ENCODE measurements at regions not wholly inside any gene's neighbourhood (a gene's known extent, or its start where the extent isn't known, plus 50 kb on each side); places are given as distances from the start of the nearest gene placed in this dataset.

DNA sequence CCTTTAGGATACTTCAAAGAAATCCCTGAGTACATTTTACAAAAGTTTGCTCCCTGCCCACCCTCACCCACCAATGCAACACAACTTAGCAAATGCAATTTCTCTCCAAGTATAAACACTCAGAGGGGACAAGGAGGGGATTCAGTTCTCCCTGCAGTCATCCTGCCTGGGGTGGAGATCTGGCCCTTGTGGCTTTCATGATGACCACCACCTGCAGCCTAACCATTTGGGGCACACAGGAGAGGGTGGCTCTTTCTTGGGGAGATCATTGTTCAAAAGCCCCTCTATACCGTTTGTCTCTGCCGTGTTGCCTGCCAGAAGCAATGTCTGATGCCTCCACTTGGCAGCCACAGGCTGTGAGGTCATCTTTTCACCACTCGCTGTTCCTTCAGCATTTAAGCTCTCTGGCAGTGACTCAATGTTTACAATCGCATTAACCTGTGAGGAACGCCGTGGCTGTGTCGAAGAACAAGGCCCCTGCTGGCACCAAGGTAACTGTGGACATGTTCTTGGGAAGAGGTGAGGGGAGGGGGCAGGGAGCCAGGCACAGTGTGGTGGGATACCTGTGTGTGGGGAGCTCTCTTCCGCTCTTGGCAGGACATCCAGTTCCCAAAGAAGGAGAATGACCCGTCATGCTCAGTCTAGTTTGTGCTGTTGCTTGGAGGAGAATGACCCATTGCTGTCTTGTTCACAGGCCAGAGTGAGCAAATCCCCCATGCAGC, 103.9 kb upstream of the DUSP10 start:
- Histone ChIP-seq H3K4me2 (ENCODE audit: low read length) (peak overlapping the region; percentile 66), H3K9ac (ENCODE audit: low read length) (peak overlapping the region; percentile 52), H3K79me2 (ENCODE audit: insufficient read depth, low read length) (no peaks in the 10 kb centered on the region), H3K27me3 (ENCODE audit: insufficient read depth, low read length) (no peaks in the 10 kb centered on the region), H3K27ac (ENCODE audit: low read depth, low read length) (peak overlapping the region; percentile 70), H3K4me3 (ENCODE audit: insufficient read depth, low read depth, low read length) (no peak overlapping the region), H3K9me3 (ENCODE audit: insufficient read depth, low read depth, low read length) (no peaks in the 10 kb centered on the region), H4K20me1 (ENCODE audit: insufficient read depth, low read length) (no peaks in the 10 kb centered on the region), H2AFZ (ENCODE audit: low read depth, low read length) (peak overlapping the region; percentile 77), H3K36me3 (ENCODE audit: insufficient read depth, low read length) (no peaks in the 10 kb centered on the region), H3K4me1 (ENCODE audit: insufficient read depth, low read length) (peaks cover 13% of the 10 kb centered on the region)
- no peak for TF ChIP-seq EZH2 (IDR thresholded peaks at IDR 0.05; ENCODE audit: insufficient read depth, low read length)
- TF ChIP-seq, protein P1, sequence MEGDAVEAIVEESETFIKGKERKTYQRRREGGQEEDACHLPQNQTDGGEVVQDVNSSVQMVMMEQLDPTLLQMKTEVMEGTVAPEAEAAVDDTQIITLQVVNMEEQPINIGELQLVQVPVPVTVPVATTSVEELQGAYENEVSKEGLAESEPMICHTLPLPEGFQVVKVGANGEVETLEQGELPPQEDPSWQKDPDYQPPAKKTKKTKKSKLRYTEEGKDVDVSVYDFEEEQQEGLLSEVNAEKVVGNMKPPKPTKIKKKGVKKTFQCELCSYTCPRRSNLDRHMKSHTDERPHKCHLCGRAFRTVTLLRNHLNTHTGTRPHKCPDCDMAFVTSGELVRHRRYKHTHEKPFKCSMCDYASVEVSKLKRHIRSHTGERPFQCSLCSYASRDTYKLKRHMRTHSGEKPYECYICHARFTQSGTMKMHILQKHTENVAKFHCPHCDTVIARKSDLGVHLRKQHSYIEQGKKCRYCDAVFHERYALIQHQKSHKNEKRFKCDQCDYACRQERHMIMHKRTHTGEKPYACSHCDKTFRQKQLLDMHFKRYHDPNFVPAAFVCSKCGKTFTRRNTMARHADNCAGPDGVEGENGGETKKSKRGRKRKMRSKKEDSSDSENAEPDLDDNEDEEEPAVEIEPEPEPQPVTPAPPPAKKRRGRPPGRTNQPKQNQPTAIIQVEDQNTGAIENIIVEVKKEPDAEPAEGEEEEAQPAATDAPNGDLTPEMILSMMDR (IDR thresholded peaks at IDR 0.05; ENCODE audit: insufficient read depth, low read depth, low read length) = no peak
- H3K4me1 Mint-ChIP-seq (ENCODE audit: low read depth, unreplicated experiment) = peaks cover 3% of the 10 kb centered on the region
- no peak overlapping the region for H3K4me3 Mint-ChIP-seq (ENCODE audit: unreplicated experiment)
- FAIRE-seq (no peak), DNase-seq (ENCODE audit: low read depth) (no peak)
- no peaks in the 10 kb centered on the region for H3K27me3 Mint-ChIP-seq (ENCODE audit: low read depth, unreplicated experiment)
- no peaks in the 10 kb centered on the region for H3K36me3 Mint-ChIP-seq (ENCODE audit: low read depth, unreplicated experiment)
- H3K27ac Mint-ChIP-seq (ENCODE audit: unreplicated experiment) = no peak overlapping the region
- no peaks in the 10 kb centered on the region for H3K9me3 Mint-ChIP-seq (ENCODE audit: unreplicated experiment)

DNA sequence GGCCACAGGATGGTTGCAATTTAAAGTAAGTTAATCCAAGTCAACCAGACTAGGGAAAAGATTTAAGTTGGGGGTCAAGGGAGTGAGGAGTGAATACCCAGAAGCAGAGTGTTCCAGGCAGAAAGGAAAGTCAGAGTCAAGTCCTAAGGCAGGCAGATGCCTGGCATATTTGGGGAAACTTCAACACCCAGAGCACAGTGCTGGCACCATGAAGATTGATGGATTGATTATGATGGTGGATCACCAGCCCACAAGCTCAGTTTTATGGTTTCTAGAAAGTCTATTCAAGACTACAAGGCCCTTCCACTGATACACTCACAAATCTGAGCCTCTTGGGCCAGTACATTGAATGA, 100.1 kb upstream of the DUSP10 start:
- Histone ChIP-seq H3K79me2 (ENCODE audit: insufficient read depth, low read length) (no peaks in the 10 kb centered on the region), H3K4me3 (ENCODE audit: insufficient read depth, low read depth, low read length) (no peak overlapping the region), H3K9me3 (ENCODE audit: insufficient read depth, low read depth, low read length) (no peaks in the 10 kb centered on the region), H3K4me2 (ENCODE audit: low read length) (no peak overlapping the region), H4K20me1 (ENCODE audit: insufficient read depth, low read length) (no peaks in the 10 kb centered on the region), H2AFZ (ENCODE audit: low read depth, low read length) (no peak overlapping the region), H3K27me3 (ENCODE audit: insufficient read depth, low read length) (no peaks in the 10 kb centered on the region), H3K9ac (ENCODE audit: low read length) (no peak overlapping the region), H3K27ac (ENCODE audit: low read depth, low read length) (no peak overlapping the region), H3K36me3 (ENCODE audit: insufficient read depth, low read length) (no peaks in the 10 kb centered on the region), H3K4me1 (ENCODE audit: insufficient read depth, low read length) (peaks cover 20% of the 10 kb centered on the region)
- Mint-ChIP-seq H3K9me3 (ENCODE audit: unreplicated experiment) (no peaks in the 10 kb centered on the region), H3K4me1 (ENCODE audit: low read depth, unreplicated experiment) (peaks cover 17% of the 10 kb centered on the region), H3K27me3 (ENCODE audit: low read depth, unreplicated experiment) (no peaks in the 10 kb centered on the region), H3K36me3 (ENCODE audit: low read depth, unreplicated experiment) (no peaks in the 10 kb centered on the region), H3K27ac (ENCODE audit: unreplicated experiment) (no peak overlapping the region), H3K4me3 (ENCODE audit: unreplicated experiment) (no peak overlapping the region)
- TF ChIP-seq, protein P1 (IDR thresholded peaks at IDR 0.05; ENCODE audit: insufficient read depth, low read depth, low read length) = no peak
- no peak for TF ChIP-seq EZH2 (IDR thresholded peaks at IDR 0.05; ENCODE audit: insufficient read depth, low read length)
- no peak for FAIRE-seq
- no peak for DNase-seq (ENCODE audit: low read depth)

DNA sequence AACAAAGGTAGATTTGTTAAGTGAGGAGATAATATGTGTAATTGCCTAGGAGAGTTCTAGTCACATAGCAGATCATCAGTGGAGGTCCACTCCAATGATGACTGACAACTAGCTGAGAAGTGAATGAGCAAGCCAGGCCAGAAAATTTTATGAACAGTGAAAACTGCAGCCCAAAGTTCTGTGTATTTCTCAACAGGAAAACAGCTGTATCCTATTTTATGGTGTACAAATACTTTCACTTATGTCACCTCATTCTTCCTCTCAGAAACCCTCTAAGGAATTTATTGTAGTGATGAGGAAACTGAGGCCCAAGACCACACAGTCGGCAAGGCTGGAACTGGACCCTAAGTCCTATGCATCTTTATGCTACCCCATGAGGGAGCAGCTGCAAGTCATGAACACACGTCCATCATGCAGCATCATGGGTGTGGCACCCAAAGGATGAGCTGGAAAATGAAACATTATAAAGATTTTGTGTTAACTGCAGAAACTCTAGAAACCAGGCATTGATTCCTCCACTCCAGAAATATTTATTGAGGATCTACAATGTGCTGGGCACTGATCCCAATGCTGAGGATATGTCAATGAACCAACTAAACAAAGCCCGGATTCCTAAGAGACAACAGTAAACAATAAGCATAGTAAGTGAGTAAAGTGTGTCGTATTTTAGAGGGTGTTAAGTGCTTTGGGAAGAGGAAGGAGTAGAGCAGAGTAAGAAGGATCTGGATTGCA, 99.5 kb upstream of the DUSP10 start:
- Mint-ChIP-seq H3K4me1 (ENCODE audit: low read depth, unreplicated experiment) (peaks cover 19% of the 10 kb centered on the region), H3K4me3 (ENCODE audit: unreplicated experiment) (no peak overlapping the region), H3K9me3 (ENCODE audit: unreplicated experiment) (peaks cover 2% of the 10 kb centered on the region), H3K27ac (ENCODE audit: unreplicated experiment) (no peak overlapping the region), H3K27me3 (ENCODE audit: low read depth, unreplicated experiment) (no peaks in the 10 kb centered on the region), H3K36me3 (ENCODE audit: low read depth, unreplicated experiment) (no peaks in the 10 kb centered on the region)
- no peak overlapping the region for H3K27ac ChIP-seq (ENCODE audit: low read depth, low read length)
- no peaks in the 10 kb centered on the region for H3K27me3 ChIP-seq (ENCODE audit: insufficient read depth, low read length)
- DNase-seq (ENCODE audit: low read depth) = no peak
- H2AFZ ChIP-seq (ENCODE audit: low read depth, low read length) = no peak overlapping the region
- peaks cover 19% of the 10 kb centered on the region for H3K4me1 ChIP-seq (ENCODE audit: insufficient read depth, low read length)
- TF ChIP-seq, protein P1 (IDR thresholded peaks at IDR 0.05; ENCODE audit: insufficient read depth, low read depth, low read length) = no peak
- TF ChIP-seq EZH2 (IDR thresholded peaks at IDR 0.05; ENCODE audit: insufficient read depth, low read length) = no peak
- no peak overlapping the region for H3K9ac ChIP-seq (ENCODE audit: low read length)
- H3K4me3 ChIP-seq (ENCODE audit: insufficient read depth, low read depth, low read length) = no peak overlapping the region
- no peak for FAIRE-seq
- no peak overlapping the region for H3K4me2 ChIP-seq (ENCODE audit: low read length)
- H3K79me2 ChIP-seq (ENCODE audit: insufficient read depth, low read length) = no peaks in the 10 kb centered on the region
- H3K36me3 ChIP-seq (ENCODE audit: insufficient read depth, low read length) = no peaks in the 10 kb centered on the region
- H4K20me1 ChIP-seq (ENCODE audit: insufficient read depth, low read length) = no peaks in the 10 kb centered on the region
- H3K9me3 ChIP-seq (ENCODE audit: insufficient read depth, low read depth, low read length) = no peaks in the 10 kb centered on the region
